RCC 7860 (cell line): ENCODE measurements at regions not wholly inside any gene's neighbourhood (a gene's known extent, or its start where the extent isn't known, plus 50 kb on each side); places are given as distances from the start of the nearest gene placed in this dataset.
"Not testable (repeated sequence)": the region's sequence is repeated elsewhere in the genome, so short reads cannot be mapped to it uniquely, and the experiment has no call there.

ENCODE experiments used
- DNase-seq: peaks from one replicate; pipeline ENCODE4 v3.0.0-alpha.2; 2015; ENCODE audit warnings: low spot score
- FAIRE-seq: peaks from 2 replicates; lab custom pipeline; 2012; peaks lifted over from hg19 to GRCh38; lab: Jason Lieb, UNC

- DNase-seq, result no peak
- FAIRE-seq, result no peak
Observed at GRCh38 chr10:78649429-78649828, 419.3 kb upstream of the ZMIZ1 start.

- FAIRE-seq (no peak), DNase-seq (no peak)
Observed at GRCh38 chr10:78650122-78650521, 418.6 kb upstream of the ZMIZ1 start.

- FAIRE-seq (no peak), DNase-seq (no peak)
Observed at GRCh38 chr10:78651287-78651686, 417.5 kb upstream of the ZMIZ1 start.

- no peak for FAIRE-seq
- no peak for DNase-seq
Observed at GRCh38 chr10:78653555-78653954, 415.2 kb upstream of the ZMIZ1 start.

GRCh38 chr10:78654047-78654590 lies 414.6 kb upstream of the ZMIZ1 start:
- FAIRE-seq, result no peak

GRCh38 chr10:78655979-78656378 lies 412.8 kb upstream of the ZMIZ1 start:
- no peak for FAIRE-seq
- no peak for DNase-seq

More at GRCh38 chr10:78654047-78654590, 414.6 kb upstream of the ZMIZ1 start:
- no peak for DNase-seq

GRCh38 chr10:78656417-78657162 lies 412.2 kb upstream of the ZMIZ1 start:
- FAIRE-seq, result no peak
- DNase-seq, result no peak

- DNase-seq, result no peak
- FAIRE-seq, result no peak
Observed at GRCh38 chr10:78657163-78657861, 411.5 kb upstream of the ZMIZ1 start.

GRCh38 chr10:78657862-78658165 lies 411.0 kb upstream of the ZMIZ1 start:
- DNase-seq (no peak), FAIRE-seq (no peak)

GRCh38 chr10:78658645-78659597 lies 409.8 kb upstream of the ZMIZ1 start:
- DNase-seq, result no peak
- no peak for FAIRE-seq

GRCh38 chr10:78659598-78659967 lies 409.2 kb upstream of the ZMIZ1 start:
- DNase-seq, result no peak
- FAIRE-seq, result no peak

- no peak for DNase-seq
- no peak for FAIRE-seq
Observed at GRCh38 chr10:78660446-78661106, 408.2 kb upstream of the ZMIZ1 start.

- DNase-seq, result no peak
- FAIRE-seq, result no peak
Observed at GRCh38 chr10:78663721-78664120, 405.0 kb upstream of the ZMIZ1 start.

- no peak for FAIRE-seq
Observed at GRCh38 chr10:78664929-78665553, 403.7 kb upstream of the ZMIZ1 start.

GRCh38 chr10:78672918-78673317 lies 395.8 kb upstream of the ZMIZ1 start:
- FAIRE-seq (peak; percentile 84), DNase-seq (peak; percentile 59)

More at GRCh38 chr10:78664929-78665553, 403.7 kb upstream of the ZMIZ1 start:
- DNase-seq, result peak; percentile 18

- not testable (repeated sequence) for DNase-seq
- peak; percentile 80 for FAIRE-seq
Observed at GRCh38 chr10:78681141-78681540, 387.6 kb upstream of the ZMIZ1 start.

- FAIRE-seq, DNase-seq: not testable (repeated sequence)
Observed at GRCh38 chr10:78681986-78682385, 386.8 kb upstream of the ZMIZ1 start.

- no peak for FAIRE-seq
- no peak for DNase-seq
Observed at GRCh38 chr10:78684947-78685346, 383.8 kb upstream of the ZMIZ1 start.

GRCh38 chr10:78685466-78686103 lies 383.2 kb upstream of the ZMIZ1 start:
- peak; percentile 19 for DNase-seq
- peak; percentile 59 for FAIRE-seq
